Suprapubic skin (tissue), 4 donors: ENCODE measurements at regions not wholly inside any gene's neighbourhood (a gene's known extent, or its start where the extent isn't known, plus 50 kb on each side); places are given as distances from the start of the nearest gene placed in this dataset.

Experiments used
- DNase-seq, 2 donors: peaks; one replicate each; pipeline ENCODE4 v3.0.0-alpha.2; 2019; ENCODE audit warnings: low spot score in 2 of 2
- H3K27ac ChIP-seq: fragments of 200-600 bp; sonication (generic); one replicate; pipeline ENCODE4 v1.5.1; 2019
- H3K27me3 ChIP-seq: fragments of 200-600 bp; sonication (generic); one replicate; pipeline ENCODE4 v1.5.1; 2019
- H3K36me3 ChIP-seq: fragments of 200-600 bp; sonication (generic); one replicate; pipeline ENCODE4 v1.5.1; 2019
- H3K4me1 ChIP-seq: fragments of 200-600 bp; sonication (generic); one replicate; pipeline ENCODE4 v1.5.1; 2019
- H3K4me3 ChIP-seq: fragments of 200-600 bp; sonication (generic); one replicate; pipeline ENCODE4 v1.5.1; 2019; ENCODE audit warnings: mild to moderate bottlenecking
- H3K9me3 ChIP-seq: fragments of 200-600 bp; sonication (generic); one replicate; pipeline ENCODE4 v1.5.1; 2019
- CTCF ChIP-seq, 2 donors: fragments of 200-600 bp in 1 of 2; fragments of 450-650 bp in 1 of 2; sonication (generic) in 1 of 2; IDR thresholded peaks; one replicate each; pipeline ENCODE4 v1.5.1; 2016 to 2019; ENCODE audit warnings: antibody characterized with exemption in 2 of 2, mild to moderate bottlenecking in 1 of 2, moderate library complexity in 1 of 2
- EP300 ChIP-seq: sonication (generic); formaldehyde crosslinking; IDR thresholded peaks from one replicate; pipeline ENCODE4 v1.6.1; 2017; ENCODE audit warnings: antibody characterized with exemption
- POLR2A ChIP-seq, 2 donors: fragments of 450-650 bp; IDR thresholded peaks; one replicate each; pipeline ENCODE4 v1.6.1; 2017; ENCODE audit warnings: antibody characterized with exemption in 2 of 2, mild to moderate bottlenecking in 2 of 2, moderate library complexity in 2 of 2
- POLR2AphosphoS5 ChIP-seq, 3 donors: sonication (generic); formaldehyde crosslinking; IDR thresholded peaks; one replicate each; pipeline ENCODE4 v1.6.1; 2017; ENCODE audit warnings: antibody characterized with exemption in 3 of 3
- WGBS: methylation state at CpG from one replicate; pipeline ENCODE4 v1.1.5; 2018; 5-methylcytosine and 5-hydroxymethylcytosine counted together

- no peak for DNase-seq
- H3K27me3 ChIP-seq, result no peaks in the 10 kb centered on the region
- H3K4me3 ChIP-seq, result no peak overlapping the region
- 57% methylated on average over 10 of the region's 10 CpGs for WGBS
- no peaks in the 10 kb centered on the region for H3K9me3 ChIP-seq
- peaks cover 2% of the 10 kb centered on the region for H3K4me1 ChIP-seq
- H3K27ac ChIP-seq, result no peak overlapping the region
- H3K36me3 ChIP-seq, result no peaks in the 10 kb centered on the region
- TF ChIP-seq POLR2A (IDR thresholded peaks at IDR 0.05) (no peak), CTCF (IDR thresholded peaks at IDR 0.05) (no peak), EP300 (no peak), POLR2AphosphoS5 (IDR thresholded peaks at IDR 0.05) (no peak)
These were observed 168.0 kb upstream of the ZNF32 start for GRCh38 chr10:43816351-43817321.

- H3K36me3 ChIP-seq, result no peaks in the 10 kb centered on the region
These were observed 166.7 kb upstream of the ZNF32 start for GRCh38 chr10:43815181-43815885.

GRCh38 chr10:43814663-43815062 lies 166.0 kb upstream of the ZNF32 start:
- TF ChIP-seq POLR2A (IDR thresholded peaks at IDR 0.05) (no peak), EP300 (no peak), POLR2AphosphoS5 (IDR thresholded peaks at IDR 0.05) (no peak), CTCF (IDR thresholded peaks at IDR 0.05) (no peak)
- Histone ChIP-seq H3K4me3 (no peak overlapping the region), H3K4me1 (peaks cover 10% of the 10 kb centered on the region), H3K9me3 (no peaks in the 10 kb centered on the region), H3K27ac (no peak overlapping the region), H3K27me3 (no peaks in the 10 kb centered on the region), H3K36me3 (no peaks in the 10 kb centered on the region)
- 92% methylated on average over 1 of the region's 1 CpG for WGBS
- DNase-seq, result no peak

More at GRCh38 chr10:43815181-43815885, 166.7 kb upstream of the ZNF32 start:
- DNase-seq, result no peak
- Histone ChIP-seq H3K4me1 (peaks cover 6% of the 10 kb centered on the region), H3K27ac (no peak overlapping the region), H3K9me3 (no peaks in the 10 kb centered on the region), H3K27me3 (no peaks in the 10 kb centered on the region), H3K4me3 (no peak overlapping the region)
- whole genome bisulfite sequencing, result 95% methylated on average over 2 of the region's 2 CpGs
- TF ChIP-seq POLR2AphosphoS5 (IDR thresholded peaks at IDR 0.05) (no peak), EP300 (no peak), POLR2A (IDR thresholded peaks at IDR 0.05) (no peak), CTCF (IDR thresholded peaks at IDR 0.05) (no peak)

GRCh38 chr10:43811871-43812270 lies 163.2 kb upstream of the ZNF32 start:
- no peak for DNase-seq
- TF ChIP-seq POLR2AphosphoS5 (IDR thresholded peaks at IDR 0.05) (no peak), CTCF (IDR thresholded peaks at IDR 0.05) (no peak)
- H3K27me3 ChIP-seq, result no peaks in the 10 kb centered on the region
- H3K36me3 ChIP-seq, result no peaks in the 10 kb centered on the region
- H3K27ac ChIP-seq, result no peak overlapping the region
- no peak overlapping the region for H3K4me3 ChIP-seq
- H3K9me3 ChIP-seq, result no peaks in the 10 kb centered on the region
- 63% methylated on average over 3 of the region's 3 CpGs for WGBS
- peaks cover 13% of the 10 kb centered on the region for H3K4me1 ChIP-seq
